ENCODE measurements at regions not wholly inside any gene's neighbourhood (a gene's known extent, or its start where the extent isn't known, plus 50 kb on each side); places are given as distances from the start of the nearest gene placed in this dataset.
A peak's percentile ranks its signal among the peaks of the same experiment; 100 is the strongest.

- H3K36me3 ChIP-seq (ENCODE audit: low read depth), result no peaks in the 10 kb centered on the region
- H4K20me1 ChIP-seq (ENCODE audit: insufficient read depth), result no peaks in the 10 kb centered on the region
- no peaks in the 10 kb centered on the region for H3K9me3 ChIP-seq (ENCODE audit: insufficient read depth, low read depth)
- DNase-seq, result peak in 1 of 2 experiments; percentile 3
- no peaks in the 10 kb centered on the region for H3K27me3 ChIP-seq (ENCODE audit: insufficient read depth, low read depth)
- TF ChIP-seq CTCF (conservative IDR thresholded peaks at IDR 0.05) (no peak), EZH2 (IDR thresholded peaks at IDR 0.05; ENCODE audit: low read depth) (no peak)
- intact Hi-C loops (cut with micrococcal nuclease; ENCODE audit: unreplicated experiment), result loop anchor here (5.0 kb wide), 1 partner anchor 71 kb away; no protein-coding TSS in a partner anchor
- H3K4me1 ChIP-seq (replicated peaks; ENCODE audit: insufficient read depth), result peaks cover 11% of the 10 kb centered on the region; the same call in 1 of the 2 replicates
- ChIA-PET POLR2A (ENCODE audit: unreplicated experiment) (no interaction called here), CTCF (no interaction called here)
- H3K4me3 ChIP-seq, result no peak overlapping the region
- no peak overlapping the region; the same call in 1 of the 2 replicates for H2AFZ ChIP-seq
- no peaks in the 10 kb centered on the region for H3K79me2 ChIP-seq (ENCODE audit: low read depth)
- H3K9me2 ChIP-seq (ENCODE audit: insufficient read depth), result no peaks in the 10 kb centered on the region
- no peak overlapping the region for H3K27ac ChIP-seq
- no peak overlapping the region for H3K4me2 ChIP-seq
- no TSS peak for BruUV-seq (replicated peaks)
- no peaks in the 10 kb centered on the region for H3F3A ChIP-seq (ENCODE audit: insufficient read depth, low read depth)
Observed at GRCh38 chr4:155530857-155531256, 135.8 kb upstream of the GUCY1A1 start.

GRCh38 chr4:155530290-155530689 lies 136.4 kb upstream of the GUCY1A1 start:
- BruUV-seq (replicated peaks), result no TSS peak
- DNase-seq, result peak in 1 of 2 experiments; percentile 74
- H3K36me3 ChIP-seq (ENCODE audit: low read depth), result no peaks in the 10 kb centered on the region
- H3K9me2 ChIP-seq (ENCODE audit: insufficient read depth), result no peaks in the 10 kb centered on the region
- no peaks in the 10 kb centered on the region for H3F3A ChIP-seq (ENCODE audit: insufficient read depth, low read depth)
- POLR2A ChIA-PET (ENCODE audit: unreplicated experiment), result no interaction called here
- no peak overlapping the region for H3K4me3 ChIP-seq
- TF ChIP-seq EZH2 (IDR thresholded peaks at IDR 0.05; ENCODE audit: low read depth), result no peak
- TF ChIP-seq CTCF (conservative IDR thresholded peaks at IDR 0.05), result no peak
- H3K27ac ChIP-seq, result peak overlapping the region; percentile 62
- CTCF ChIA-PET, result interaction anchor here (0.7 kb wide), 1 partner anchor 155 kb away, joined by 4 read pairs; no protein-coding TSS in a partner anchor
- intact Hi-C loops (cut with micrococcal nuclease; ENCODE audit: unreplicated experiment), result loop anchor here (5.0 kb wide), 1 partner anchor 72 kb away; no protein-coding TSS in a partner anchor
- peak overlapping the region; percentile 10; the same call in 1 of the 2 replicates for H3K4me2 ChIP-seq
- H3K9me3 ChIP-seq (ENCODE audit: insufficient read depth, low read depth), result no peaks in the 10 kb centered on the region
- no peaks in the 10 kb centered on the region for H3K79me2 ChIP-seq (ENCODE audit: low read depth)
- H4K20me1 ChIP-seq (ENCODE audit: insufficient read depth), result no peaks in the 10 kb centered on the region
- H3K27me3 ChIP-seq (ENCODE audit: insufficient read depth, low read depth), result no peaks in the 10 kb centered on the region
- no peak overlapping the region for H2AFZ ChIP-seq
- H3K4me1 ChIP-seq (replicated peaks; ENCODE audit: insufficient read depth), result peaks cover 11% of the 10 kb centered on the region; the same call in 1 of the 2 replicates

- H4K20me1 ChIP-seq (ENCODE audit: insufficient read depth), result no peaks in the 10 kb centered on the region
- H3K79me2 ChIP-seq (ENCODE audit: low read depth), result no peaks in the 10 kb centered on the region
- H3K36me3 ChIP-seq (ENCODE audit: low read depth), result no peaks in the 10 kb centered on the region
- no peak for DNase-seq
- H3K4me1 ChIP-seq (replicated peaks; ENCODE audit: insufficient read depth), result peaks cover 11% of the 10 kb centered on the region; the same call in 1 of the 2 replicates
- no peaks in the 10 kb centered on the region for H3K9me2 ChIP-seq (ENCODE audit: insufficient read depth)
- no peaks in the 10 kb centered on the region for H3K27me3 ChIP-seq (ENCODE audit: insufficient read depth, low read depth)
- POLR2A ChIA-PET (ENCODE audit: unreplicated experiment), result no interaction called here
- H2AFZ ChIP-seq, result 0 out of 2 replicates have a peak overlapping the region, but pooled peaks have one; percentile 27
- peak overlapping the region; percentile 62 for H3K27ac ChIP-seq
- H3K4me3 ChIP-seq, result no peak overlapping the region
- no TSS peak for BruUV-seq (replicated peaks)
- no peaks in the 10 kb centered on the region for H3F3A ChIP-seq (ENCODE audit: insufficient read depth, low read depth)
- intact Hi-C loops (cut with micrococcal nuclease; ENCODE audit: unreplicated experiment), result loop anchor here (1.0 to 5.0 kb wide), 2 partner anchors 73 to 258 kb away; no protein-coding TSS in a partner anchor
- CTCF ChIA-PET, result interaction anchor here (0.7 kb wide), 1 partner anchor 155 kb away, joined by 4 read pairs; no protein-coding TSS in a partner anchor
- H3K9me3 ChIP-seq (ENCODE audit: insufficient read depth, low read depth), result no peaks in the 10 kb centered on the region
- TF ChIP-seq CTCF (conservative IDR thresholded peaks at IDR 0.05) (no peak), EZH2 (IDR thresholded peaks at IDR 0.05; ENCODE audit: low read depth) (no peak)
- H3K4me2 ChIP-seq, result no peak overlapping the region
Observed at GRCh38 chr4:155529716-155530115, 136.9 kb upstream of the GUCY1A1 start.
